B cell (primary cell): ENCODE measurements at regions not wholly inside any gene's neighbourhood (a gene's known extent, or its start where the extent isn't known, plus 50 kb on each side); places are given as distances from the start of the nearest gene placed in this dataset.

Experiments
- CTCF ChIP-seq: fragments of 200-600 bp; IDR thresholded peaks from one replicate; pipeline ENCODE4 v1.8.0; 2022; ENCODE audit warnings: antibody characterized with exemption, mild to moderate bottlenecking
- EZH2 ChIP-seq: IDR thresholded peaks from 2 replicates; pipeline ENCODE4 v1.6.1; 2012; ENCODE audit warnings: borderline replicate concordance, low read depth, mild to moderate bottlenecking, moderate library complexity, low read length; ENCODE audit not compliant: insufficient read depth, poor library complexity, severe bottlenecking

GRCh38 chr13:104954210-104954609 is 1581.3 kb downstream of the EFNB2 start:
- TF ChIP-seq CTCF (no peak), EZH2 (no peak)
